Fibroblast of villous mesenchyme (primary cell): ENCODE measurements at regions not wholly inside any gene's neighbourhood (a gene's known extent, or its start where the extent isn't known, plus 50 kb on each side); places are given as distances from the start of the nearest gene placed in this dataset.

Experiments used
- DNase-seq: peaks from one replicate; pipeline ENCODE4 v3.0.0-alpha.2; 2010; ENCODE audit warnings: low read depth
- H3K4me3 ChIP-seq: 2 replicates; pipeline ENCODE4 v1.5.1; 2011; ENCODE audit warnings: low read depth, mild to moderate bottlenecking, low read length
- TF ChIP-seq, protein P1 (sequence below): IDR thresholded peaks from 2 replicates; pipeline ENCODE4 v1.5.1; 2012; ENCODE audit warnings: low read depth, mild to moderate bottlenecking, low read length; ENCODE audit not compliant: insufficient read depth

DNA sequence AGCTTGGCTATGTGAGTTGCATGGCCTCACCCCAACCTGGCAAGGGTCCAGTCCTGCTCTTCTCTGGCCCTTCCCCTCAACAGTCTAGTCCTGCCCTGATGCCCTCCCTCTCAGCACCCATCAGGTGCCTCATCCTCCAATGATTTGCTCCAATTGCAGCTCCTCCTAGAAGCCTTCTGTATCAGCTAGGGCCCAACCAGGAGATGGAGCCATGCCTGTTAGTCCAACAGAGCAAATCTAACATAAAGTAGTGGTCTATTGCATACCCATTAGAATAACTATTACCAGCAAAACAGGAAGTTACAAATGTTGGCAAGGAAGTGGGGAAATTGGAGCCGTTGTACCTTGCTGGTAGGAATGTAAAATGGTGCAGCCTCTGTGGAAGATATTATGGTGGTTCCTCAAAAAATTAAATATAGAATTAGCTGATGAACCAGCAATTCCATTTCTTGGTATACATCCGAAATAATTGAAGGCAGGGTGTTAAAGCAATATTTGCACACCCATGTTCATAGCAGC lies 163.5 kb downstream of the VRK1 start:
- TF ChIP-seq, protein P1, sequence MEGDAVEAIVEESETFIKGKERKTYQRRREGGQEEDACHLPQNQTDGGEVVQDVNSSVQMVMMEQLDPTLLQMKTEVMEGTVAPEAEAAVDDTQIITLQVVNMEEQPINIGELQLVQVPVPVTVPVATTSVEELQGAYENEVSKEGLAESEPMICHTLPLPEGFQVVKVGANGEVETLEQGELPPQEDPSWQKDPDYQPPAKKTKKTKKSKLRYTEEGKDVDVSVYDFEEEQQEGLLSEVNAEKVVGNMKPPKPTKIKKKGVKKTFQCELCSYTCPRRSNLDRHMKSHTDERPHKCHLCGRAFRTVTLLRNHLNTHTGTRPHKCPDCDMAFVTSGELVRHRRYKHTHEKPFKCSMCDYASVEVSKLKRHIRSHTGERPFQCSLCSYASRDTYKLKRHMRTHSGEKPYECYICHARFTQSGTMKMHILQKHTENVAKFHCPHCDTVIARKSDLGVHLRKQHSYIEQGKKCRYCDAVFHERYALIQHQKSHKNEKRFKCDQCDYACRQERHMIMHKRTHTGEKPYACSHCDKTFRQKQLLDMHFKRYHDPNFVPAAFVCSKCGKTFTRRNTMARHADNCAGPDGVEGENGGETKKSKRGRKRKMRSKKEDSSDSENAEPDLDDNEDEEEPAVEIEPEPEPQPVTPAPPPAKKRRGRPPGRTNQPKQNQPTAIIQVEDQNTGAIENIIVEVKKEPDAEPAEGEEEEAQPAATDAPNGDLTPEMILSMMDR: no peak
- no peak for DNase-seq

DNA sequence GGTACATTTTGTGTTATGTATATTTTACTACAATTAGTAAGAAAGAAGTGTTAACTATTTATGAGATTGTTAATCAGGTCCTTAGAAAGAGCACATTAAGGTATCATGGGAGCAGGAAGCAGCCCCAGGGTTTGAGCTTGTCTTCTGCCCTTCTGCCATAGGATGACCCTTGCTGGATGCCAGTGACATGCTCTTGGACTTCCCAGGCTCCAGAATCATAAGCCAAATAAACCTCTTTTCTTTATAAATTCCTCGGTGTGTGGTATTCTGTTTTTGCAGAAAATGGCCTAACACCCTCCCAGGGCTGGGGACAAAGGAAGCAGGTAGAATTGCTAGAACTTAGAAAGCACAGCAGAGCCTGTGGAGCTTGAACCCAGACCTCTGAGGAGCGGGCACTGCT lies 164.7 kb downstream of the VRK1 start:
- no peak overlapping the region for H3K4me3 ChIP-seq
- TF ChIP-seq, protein P1: no peak
- no peak for DNase-seq

More for the DNA sequence above, 163.5 kb downstream of the VRK1 start:
- H3K4me3 ChIP-seq: no peak overlapping the region

DNA sequence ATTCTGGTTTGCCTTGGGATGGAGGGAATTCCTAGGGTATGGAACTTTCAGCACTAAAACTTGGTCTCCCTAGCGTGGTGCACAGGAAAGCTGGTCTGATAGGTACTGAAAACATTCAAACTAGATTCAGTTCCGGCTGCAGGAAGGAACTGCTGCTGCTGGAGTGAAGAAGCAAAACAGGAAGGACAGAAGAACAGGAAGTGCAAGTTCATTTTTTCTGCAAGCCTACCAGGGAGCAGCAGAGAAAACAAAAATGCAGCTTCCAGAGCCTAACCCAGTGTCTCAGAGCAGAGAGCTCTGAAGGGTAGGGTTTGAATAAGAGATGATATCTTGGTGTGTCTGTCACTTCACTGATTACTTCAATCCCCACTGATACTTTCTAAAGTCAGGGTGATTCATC lies 165.2 kb downstream of the VRK1 start:
- TF ChIP-seq, protein P1: no peak

DNA sequence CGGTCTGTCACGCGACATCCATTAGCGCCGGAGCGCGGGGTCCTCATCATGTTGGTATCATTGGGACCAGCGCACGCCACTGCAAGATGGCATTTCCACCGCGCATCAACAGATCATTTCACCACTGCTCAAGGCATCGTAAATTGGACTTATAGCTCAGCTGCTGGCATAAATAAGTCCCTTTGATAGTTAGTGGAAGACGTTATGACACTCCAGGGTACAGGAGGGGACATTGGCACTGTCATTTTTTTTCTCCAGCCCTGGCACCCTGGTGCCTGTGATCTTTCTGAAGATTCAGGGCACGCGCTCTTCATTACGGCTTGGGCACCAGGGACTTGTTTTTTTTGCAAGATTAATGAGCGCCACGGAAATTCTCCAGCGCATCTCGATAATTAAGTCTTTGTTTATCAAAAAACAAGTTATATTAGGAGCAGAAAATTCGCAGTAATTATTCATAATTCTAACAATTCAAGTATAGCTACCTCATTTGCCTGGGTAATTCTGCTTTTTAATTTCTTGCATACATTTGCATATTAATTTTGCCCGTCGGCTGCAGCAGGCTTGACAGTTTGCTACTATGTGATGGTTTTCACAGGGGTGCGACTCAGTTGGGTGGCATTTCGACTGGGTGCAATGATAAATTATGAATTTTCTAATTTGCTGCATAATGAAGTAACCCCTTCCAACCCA lies 167.7 kb downstream of the VRK1 start:
- no peak overlapping the region for H3K4me3 ChIP-seq
- no peak for DNase-seq
- TF ChIP-seq, protein P1: no peak

More for the DNA sequence above, 165.2 kb downstream of the VRK1 start:
- no peak for DNase-seq
- no peak overlapping the region for H3K4me3 ChIP-seq

DNA sequence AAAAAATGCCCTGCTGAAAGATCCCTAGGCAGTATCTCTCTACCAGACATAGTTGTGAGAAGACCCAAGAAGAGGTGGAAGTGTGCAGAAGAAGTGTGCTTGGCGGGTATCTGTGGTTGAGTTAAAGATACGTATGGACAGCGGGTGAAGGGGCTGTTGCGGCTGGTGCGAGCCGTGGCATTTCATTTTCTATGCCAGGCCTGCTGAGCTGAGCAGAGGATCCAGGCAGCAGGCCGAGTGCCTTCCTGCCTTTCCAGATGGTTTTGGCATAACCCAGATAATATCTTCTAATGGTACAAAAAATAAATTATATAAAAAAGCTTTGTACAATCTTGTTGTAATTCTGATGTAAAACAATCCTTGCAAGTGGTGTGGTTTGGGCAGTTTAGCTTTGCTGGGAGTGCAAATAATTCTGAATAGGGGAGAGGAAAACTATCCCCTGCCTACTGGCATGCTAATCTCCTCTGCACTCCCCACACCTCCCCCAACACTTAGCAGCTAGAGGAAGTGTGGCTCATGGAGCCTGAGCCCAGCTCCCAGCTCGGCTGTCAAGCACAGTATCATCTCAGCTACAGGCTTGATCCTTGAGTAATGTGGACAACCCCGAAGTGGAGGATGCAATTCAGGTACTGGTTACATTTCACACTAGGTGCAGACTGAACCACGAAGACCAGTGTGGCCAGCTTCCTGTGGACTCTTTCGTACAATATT lies 168.9 kb downstream of the VRK1 start:
- TF ChIP-seq, protein P1: no peak
- no peak for DNase-seq
- H3K4me3 ChIP-seq: no peak overlapping the region

DNA sequence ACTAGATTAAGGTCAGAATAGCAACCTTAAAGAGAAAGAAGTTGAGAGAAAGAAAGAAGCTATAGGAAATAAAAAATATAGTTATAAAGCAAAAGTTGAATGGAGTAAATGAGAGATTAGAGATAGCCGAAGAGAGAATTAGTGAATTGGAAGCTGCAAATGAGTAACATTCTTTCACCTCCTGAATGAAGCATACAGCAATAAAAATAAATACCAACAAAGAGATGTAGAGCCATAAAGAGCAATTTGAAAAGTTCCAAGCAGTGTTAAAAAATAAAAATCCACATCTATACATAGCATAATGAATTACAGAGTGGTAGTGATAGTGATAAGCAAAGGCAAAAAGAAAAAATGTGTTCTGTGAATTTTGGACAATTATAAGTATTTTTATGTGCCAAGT lies 177.9 kb downstream of the VRK1 start:
- TF ChIP-seq, protein P1: no peak
- no peak for DNase-seq
- no peak overlapping the region for H3K4me3 ChIP-seq
